WTC11 (cell line): ENCODE measurements at regions not wholly inside any gene's neighbourhood (a gene's known extent, or its start where the extent isn't known, plus 50 kb on each side); places are given as distances from the start of the nearest gene placed in this dataset.

Experiments
- ATAC-seq: fragments of 200-7000 bp; cut with Tn5 transposase; 2 replicates; pipeline ENCODE4 v1.10.0; 2021; ENCODE audit warnings: mild to moderate bottlenecking, moderate library complexity
- CTCF ChIA-PET: fragments of 300-600 bp; sonication (Branson Sonifier 250); formaldehyde crosslinking; loops from one replicate; lab custom pipeline; 2021; ENCODE audit warnings: antibody characterized with exemption; lab: Charles Lee
- POLR2A ChIA-PET: fragments of 350-600 bp; sonication (Branson Sonifier 250); formaldehyde crosslinking; loops from one replicate; lab custom pipeline; 2021; ENCODE audit warnings: antibody characterized with exemption; lab: Charles Lee
- DNase-seq: peaks from one replicate; pipeline ENCODE4 v3.0.0; 2021; ENCODE audit warnings: low spot score
- H3K27ac Mint-ChIP-seq: 2 replicates; pipeline ENCODE4 v1.8.0; 2021; ENCODE audit warnings: mixed read lengths
- H3K27me3 Mint-ChIP-seq: 2 replicates; pipeline ENCODE4 v1.8.0; 2021; ENCODE audit warnings: low read depth, mild to moderate bottlenecking, moderate library complexity, mixed read lengths
- H3K36me3 Mint-ChIP-seq: 2 replicates; pipeline ENCODE4 v1.8.0; 2021; ENCODE audit warnings: mixed read lengths
- H3K4me1 Mint-ChIP-seq: 2 replicates; pipeline ENCODE4 v1.8.0; 2022; ENCODE audit warnings: mixed read lengths
- H3K4me3 Mint-ChIP-seq: 2 replicates; pipeline ENCODE4 v1.8.0; 2021; ENCODE audit warnings: mild to moderate bottlenecking, moderate library complexity, mixed read lengths
- H3K9me3 Mint-ChIP-seq: 2 replicates; pipeline ENCODE4 v1.8.0; 2021; ENCODE audit warnings: mixed read lengths
- ATF1 ChIP-seq: sonication (generic); formaldehyde crosslinking; IDR thresholded peaks from 2 replicates; pipeline ENCODE4 v1.8.1; 2023; ENCODE audit warnings: mild to moderate bottlenecking, moderate library complexity, missing genetic modification reagents
- CREM ChIP-seq: sonication (generic); formaldehyde crosslinking; IDR thresholded peaks from 2 replicates; pipeline ENCODE4 v1.8.1; 2022; ENCODE audit warnings: mild to moderate bottlenecking, missing genetic modification reagents, moderate library complexity
- EMX1 ChIP-seq: fragments of 250-450 bp; sonication (Bioruptor Pico); IDR thresholded peaks from 2 replicates; pipeline ENCODE4 v1.8.0; 2021; ENCODE audit warnings: mild to moderate bottlenecking
- FOXJ3 ChIP-seq: sonication (generic); formaldehyde crosslinking; IDR thresholded peaks from 2 replicates; pipeline ENCODE4 v1.9.0; 2021; ENCODE audit warnings: missing genetic modification reagents, mild to moderate bottlenecking, borderline replicate concordance
- FOXP1 ChIP-seq: sonication (generic); formaldehyde crosslinking; IDR thresholded peaks from 2 replicates; pipeline ENCODE4 v1.8.0; 2022; ENCODE audit warnings: missing genetic modification reagents, mild to moderate bottlenecking, moderate library complexity, borderline replicate concordance
- NFE2L1 ChIP-seq: sonication (generic); formaldehyde crosslinking; IDR thresholded peaks from 2 replicates; pipeline ENCODE4 v1.8.1; 2023; ENCODE audit warnings: missing genetic modification reagents
- NR2C2 ChIP-seq: sonication (generic); formaldehyde crosslinking; IDR thresholded peaks from 2 replicates; pipeline ENCODE4 v1.8.0; 2022; ENCODE audit warnings: mild to moderate bottlenecking, missing genetic modification reagents
- ZBTB21 ChIP-seq: sonication (generic); formaldehyde crosslinking; IDR thresholded peaks from 2 replicates; pipeline ENCODE4 v1.8.1; 2023; ENCODE audit warnings: mild to moderate bottlenecking, missing genetic modification reagents, borderline replicate concordance
- ZNF317 ChIP-seq: sonication (generic); formaldehyde crosslinking; IDR thresholded peaks from 2 replicates; pipeline ENCODE4 v1.8.1; 2023; ENCODE audit warnings: low read depth, mild to moderate bottlenecking, moderate library complexity, missing genetic modification reagents, borderline replicate concordance
- TF ChIP-seq, protein P1 (sequence below): fragments of 200-600 bp; IDR thresholded peaks from 2 replicates; pipeline ENCODE4 v1.8.0; 2022; ENCODE audit warnings: antibody characterized with exemption
- TF ChIP-seq, protein P2 (sequence below): sonication (generic); formaldehyde crosslinking; IDR thresholded peaks from 2 replicates; pipeline ENCODE4 v1.8.0; 2022; ENCODE audit warnings: mild to moderate bottlenecking, missing genetic modification reagents
- TF ChIP-seq, protein P3 (sequence below): fragments of 250-450 bp; sonication (Bioruptor Pico); IDR thresholded peaks from 2 replicates; pipeline ENCODE4 v2.1.2; 2022; ENCODE audit warnings: mild to moderate bottlenecking, moderate library complexity
- TF ChIP-seq, protein P4 (sequence below): sonication (generic); formaldehyde crosslinking; IDR thresholded peaks from 2 replicates; pipeline ENCODE4 v1.8.1; 2023; ENCODE audit warnings: mild to moderate bottlenecking, missing genetic modification reagents, moderate library complexity
- TF ChIP-seq, protein P5 (sequence below): sonication (generic); formaldehyde crosslinking; IDR thresholded peaks from 2 replicates; pipeline ENCODE4 v1.8.1; 2022; ENCODE audit warnings: mild to moderate bottlenecking, moderate library complexity, missing genetic modification reagents
- TF ChIP-seq, protein P6 (sequence below): sonication (generic); formaldehyde crosslinking; IDR thresholded peaks from 2 replicates; pipeline ENCODE4 v1.8.0; 2023; ENCODE audit warnings: missing genetic modification reagents, mild to moderate bottlenecking, borderline replicate concordance
- TF ChIP-seq, protein P7 (sequence below): sonication (generic); formaldehyde crosslinking; IDR thresholded peaks from 2 replicates; pipeline ENCODE4 v1.8.1; 2022; ENCODE audit warnings: low read depth, missing genetic modification reagents, borderline replicate concordance
- TF ChIP-seq, protein P8 (sequence below): sonication (generic); formaldehyde crosslinking; IDR thresholded peaks from 2 replicates; pipeline ENCODE4 v1.8.0; 2022; ENCODE audit warnings: mild to moderate bottlenecking, missing genetic modification reagents

DNA sequence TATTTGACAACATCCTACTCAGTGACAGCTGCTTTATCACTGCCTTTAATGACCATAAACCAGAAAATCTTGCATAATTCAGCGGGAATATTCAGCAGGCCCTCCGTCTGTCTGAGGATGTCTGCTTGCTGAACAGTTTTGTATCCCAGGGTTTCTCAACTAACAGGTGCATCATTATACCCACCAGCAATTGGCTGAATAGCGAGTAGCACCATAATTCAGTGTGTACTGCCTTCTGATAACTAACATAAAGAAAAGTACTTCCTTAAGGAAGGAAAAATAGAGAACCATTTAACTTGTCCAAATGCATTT is 680.1 kb downstream of the GALC start (continued):
- TF ChIP-seq ZBTB21 (CRISPR knock-in tag): no peak
- TF ChIP-seq, protein P1, sequence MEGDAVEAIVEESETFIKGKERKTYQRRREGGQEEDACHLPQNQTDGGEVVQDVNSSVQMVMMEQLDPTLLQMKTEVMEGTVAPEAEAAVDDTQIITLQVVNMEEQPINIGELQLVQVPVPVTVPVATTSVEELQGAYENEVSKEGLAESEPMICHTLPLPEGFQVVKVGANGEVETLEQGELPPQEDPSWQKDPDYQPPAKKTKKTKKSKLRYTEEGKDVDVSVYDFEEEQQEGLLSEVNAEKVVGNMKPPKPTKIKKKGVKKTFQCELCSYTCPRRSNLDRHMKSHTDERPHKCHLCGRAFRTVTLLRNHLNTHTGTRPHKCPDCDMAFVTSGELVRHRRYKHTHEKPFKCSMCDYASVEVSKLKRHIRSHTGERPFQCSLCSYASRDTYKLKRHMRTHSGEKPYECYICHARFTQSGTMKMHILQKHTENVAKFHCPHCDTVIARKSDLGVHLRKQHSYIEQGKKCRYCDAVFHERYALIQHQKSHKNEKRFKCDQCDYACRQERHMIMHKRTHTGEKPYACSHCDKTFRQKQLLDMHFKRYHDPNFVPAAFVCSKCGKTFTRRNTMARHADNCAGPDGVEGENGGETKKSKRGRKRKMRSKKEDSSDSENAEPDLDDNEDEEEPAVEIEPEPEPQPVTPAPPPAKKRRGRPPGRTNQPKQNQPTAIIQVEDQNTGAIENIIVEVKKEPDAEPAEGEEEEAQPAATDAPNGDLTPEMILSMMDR: no peak
- TF ChIP-seq NFE2L1 (CRISPR knock-in tag): no peak

DNA sequence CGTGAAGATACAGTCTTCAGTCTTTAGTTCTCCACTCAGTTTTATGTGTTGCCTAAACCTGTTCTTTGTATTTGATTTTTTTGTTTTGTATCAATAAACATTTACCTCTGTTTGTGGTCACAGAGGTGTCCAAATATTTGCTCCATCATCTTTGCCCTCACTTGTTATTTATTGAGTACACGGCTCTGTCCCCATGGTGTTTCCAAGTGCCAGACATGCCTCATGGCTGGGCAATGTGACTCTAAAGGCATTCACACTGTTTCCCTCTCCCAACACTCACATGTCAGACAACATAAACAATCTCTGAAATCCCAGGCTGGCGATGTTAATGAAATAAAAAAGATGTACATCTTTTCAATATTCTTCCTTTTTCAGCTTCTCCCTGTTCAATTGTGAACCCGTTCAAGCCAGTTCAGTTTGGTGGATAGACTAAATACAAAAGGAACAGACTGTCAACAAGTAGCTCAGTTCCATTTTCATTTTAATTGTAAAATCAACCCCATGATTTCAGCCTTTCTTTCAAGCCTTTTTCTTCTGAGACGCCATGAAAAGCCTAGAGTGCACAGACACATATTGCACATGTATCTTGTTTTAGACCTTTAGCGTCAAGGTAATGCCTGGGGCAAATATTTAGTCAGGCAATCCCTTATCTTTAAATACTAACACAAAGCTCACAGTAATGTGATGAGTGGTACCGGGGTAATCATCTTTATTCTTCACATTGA is 680.7 kb downstream of the GALC start:
- no peaks in the 10 kb centered on the region; the same call in 1 of the 2 replicates for H3K27me3 Mint-ChIP-seq
- H3K9me3 Mint-ChIP-seq: peaks cover 5% of the 10 kb centered on the region; the same call in 1 of the 2 replicates
- ChIA-PET CTCF (no interaction called here), POLR2A (no interaction called here)
- H3K27ac Mint-ChIP-seq: no peak overlapping the region
- TF ChIP-seq, protein P2, sequence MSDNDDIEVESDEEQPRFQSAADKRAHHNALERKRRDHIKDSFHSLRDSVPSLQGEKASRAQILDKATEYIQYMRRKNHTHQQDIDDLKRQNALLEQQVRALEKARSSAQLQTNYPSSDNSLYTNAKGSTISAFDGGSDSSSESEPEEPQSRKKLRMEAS (CRISPR knock-in tag): no peak
- TF ChIP-seq ZBTB21 (CRISPR knock-in tag) (no peak), NR2C2 (CRISPR knock-in tag) (no peak), ZNF317 (no peak), CREM (no peak), ATF1 (no peak), EMX1 (CRISPR knock-in tag) (no peak), FOXJ3 (CRISPR knock-in tag) (no peak), FOXP1 (CRISPR knock-in tag) (no peak)
- TF ChIP-seq, protein P3, sequence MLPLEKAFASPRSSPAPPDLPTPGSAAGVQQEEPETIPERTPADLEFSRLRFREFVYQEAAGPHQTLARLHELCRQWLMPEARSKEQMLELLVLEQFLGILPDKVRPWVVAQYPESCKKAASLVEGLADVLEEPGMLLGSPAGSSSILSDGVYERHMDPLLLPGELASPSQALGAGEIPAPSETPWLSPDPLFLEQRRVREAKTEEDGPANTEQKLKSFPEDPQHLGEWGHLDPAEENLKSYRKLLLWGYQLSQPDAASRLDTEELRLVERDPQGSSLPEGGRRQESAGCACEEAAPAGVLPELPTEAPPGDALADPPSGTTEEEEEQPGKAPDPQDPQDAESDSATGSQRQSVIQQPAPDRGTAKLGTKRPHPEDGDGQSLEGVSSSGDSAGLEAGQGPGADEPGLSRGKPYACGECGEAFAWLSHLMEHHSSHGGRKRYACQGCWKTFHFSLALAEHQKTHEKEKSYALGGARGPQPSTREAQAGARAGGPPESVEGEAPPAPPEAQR (CRISPR knock-in tag): no peak
- TF ChIP-seq, protein P1: no peak
- TF ChIP-seq, protein P4, sequence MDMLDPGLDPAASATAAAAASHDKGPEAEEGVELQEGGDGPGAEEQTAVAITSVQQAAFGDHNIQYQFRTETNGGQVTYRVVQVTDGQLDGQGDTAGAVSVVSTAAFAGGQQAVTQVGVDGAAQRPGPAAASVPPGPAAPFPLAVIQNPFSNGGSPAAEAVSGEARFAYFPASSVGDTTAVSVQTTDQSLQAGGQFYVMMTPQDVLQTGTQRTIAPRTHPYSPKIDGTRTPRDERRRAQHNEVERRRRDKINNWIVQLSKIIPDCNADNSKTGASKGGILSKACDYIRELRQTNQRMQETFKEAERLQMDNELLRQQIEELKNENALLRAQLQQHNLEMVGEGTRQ: no peak
- TF ChIP-seq, protein P5, sequence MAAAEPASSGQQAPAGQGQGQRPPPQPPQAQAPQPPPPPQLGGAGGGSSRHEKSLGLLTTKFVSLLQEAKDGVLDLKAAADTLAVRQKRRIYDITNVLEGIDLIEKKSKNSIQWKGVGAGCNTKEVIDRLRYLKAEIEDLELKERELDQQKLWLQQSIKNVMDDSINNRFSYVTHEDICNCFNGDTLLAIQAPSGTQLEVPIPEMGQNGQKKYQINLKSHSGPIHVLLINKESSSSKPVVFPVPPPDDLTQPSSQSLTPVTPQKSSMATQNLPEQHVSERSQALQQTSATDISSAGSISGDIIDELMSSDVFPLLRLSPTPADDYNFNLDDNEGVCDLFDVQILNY (CRISPR knock-in tag): no peak
- TF ChIP-seq, protein P6, sequence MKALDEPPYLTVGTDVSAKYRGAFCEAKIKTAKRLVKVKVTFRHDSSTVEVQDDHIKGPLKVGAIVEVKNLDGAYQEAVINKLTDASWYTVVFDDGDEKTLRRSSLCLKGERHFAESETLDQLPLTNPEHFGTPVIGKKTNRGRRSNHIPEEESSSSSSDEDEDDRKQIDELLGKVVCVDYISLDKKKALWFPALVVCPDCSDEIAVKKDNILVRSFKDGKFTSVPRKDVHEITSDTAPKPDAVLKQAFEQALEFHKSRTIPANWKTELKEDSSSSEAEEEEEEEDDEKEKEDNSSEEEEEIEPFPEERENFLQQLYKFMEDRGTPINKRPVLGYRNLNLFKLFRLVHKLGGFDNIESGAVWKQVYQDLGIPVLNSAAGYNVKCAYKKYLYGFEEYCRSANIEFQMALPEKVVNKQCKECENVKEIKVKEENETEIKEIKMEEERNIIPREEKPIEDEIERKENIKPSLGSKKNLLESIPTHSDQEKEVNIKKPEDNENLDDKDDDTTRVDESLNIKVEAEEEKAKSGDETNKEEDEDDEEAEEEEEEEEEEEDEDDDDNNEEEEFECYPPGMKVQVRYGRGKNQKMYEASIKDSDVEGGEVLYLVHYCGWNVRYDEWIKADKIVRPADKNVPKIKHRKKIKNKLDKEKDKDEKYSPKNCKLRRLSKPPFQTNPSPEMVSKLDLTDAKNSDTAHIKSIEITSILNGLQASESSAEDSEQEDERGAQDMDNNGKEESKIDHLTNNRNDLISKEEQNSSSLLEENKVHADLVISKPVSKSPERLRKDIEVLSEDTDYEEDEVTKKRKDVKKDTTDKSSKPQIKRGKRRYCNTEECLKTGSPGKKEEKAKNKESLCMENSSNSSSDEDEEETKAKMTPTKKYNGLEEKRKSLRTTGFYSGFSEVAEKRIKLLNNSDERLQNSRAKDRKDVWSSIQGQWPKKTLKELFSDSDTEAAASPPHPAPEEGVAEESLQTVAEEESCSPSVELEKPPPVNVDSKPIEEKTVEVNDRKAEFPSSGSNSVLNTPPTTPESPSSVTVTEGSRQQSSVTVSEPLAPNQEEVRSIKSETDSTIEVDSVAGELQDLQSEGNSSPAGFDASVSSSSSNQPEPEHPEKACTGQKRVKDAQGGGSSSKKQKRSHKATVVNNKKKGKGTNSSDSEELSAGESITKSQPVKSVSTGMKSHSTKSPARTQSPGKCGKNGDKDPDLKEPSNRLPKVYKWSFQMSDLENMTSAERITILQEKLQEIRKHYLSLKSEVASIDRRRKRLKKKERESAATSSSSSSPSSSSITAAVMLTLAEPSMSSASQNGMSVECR (CRISPR knock-in tag): no peak
- TF ChIP-seq, protein P7, sequence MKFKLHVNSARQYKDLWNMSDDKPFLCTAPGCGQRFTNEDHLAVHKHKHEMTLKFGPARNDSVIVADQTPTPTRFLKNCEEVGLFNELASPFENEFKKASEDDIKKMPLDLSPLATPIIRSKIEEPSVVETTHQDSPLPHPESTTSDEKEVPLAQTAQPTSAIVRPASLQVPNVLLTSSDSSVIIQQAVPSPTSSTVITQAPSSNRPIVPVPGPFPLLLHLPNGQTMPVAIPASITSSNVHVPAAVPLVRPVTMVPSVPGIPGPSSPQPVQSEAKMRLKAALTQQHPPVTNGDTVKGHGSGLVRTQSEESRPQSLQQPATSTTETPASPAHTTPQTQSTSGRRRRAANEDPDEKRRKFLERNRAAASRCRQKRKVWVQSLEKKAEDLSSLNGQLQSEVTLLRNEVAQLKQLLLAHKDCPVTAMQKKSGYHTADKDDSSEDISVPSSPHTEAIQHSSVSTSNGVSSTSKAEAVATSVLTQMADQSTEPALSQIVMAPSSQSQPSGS (CRISPR knock-in tag): no peak
- TF ChIP-seq, protein P8, sequence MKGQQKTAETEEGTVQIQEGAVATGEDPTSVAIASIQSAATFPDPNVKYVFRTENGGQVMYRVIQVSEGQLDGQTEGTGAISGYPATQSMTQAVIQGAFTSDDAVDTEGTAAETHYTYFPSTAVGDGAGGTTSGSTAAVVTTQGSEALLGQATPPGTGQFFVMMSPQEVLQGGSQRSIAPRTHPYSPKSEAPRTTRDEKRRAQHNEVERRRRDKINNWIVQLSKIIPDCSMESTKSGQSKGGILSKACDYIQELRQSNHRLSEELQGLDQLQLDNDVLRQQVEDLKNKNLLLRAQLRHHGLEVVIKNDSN: no peak
- H3K4me1 Mint-ChIP-seq: no peaks in the 10 kb centered on the region
- DNase-seq (no peak), ATAC-seq (no peak)
- no peaks in the 10 kb centered on the region for H3K36me3 Mint-ChIP-seq
- no peak overlapping the region for H3K4me3 Mint-ChIP-seq
